GM18519 (cell line): ENCODE measurements at regions not wholly inside any gene's neighbourhood (a gene's known extent, or its start where the extent isn't known, plus 50 kb on each side); places are given as distances from the start of the nearest gene placed in this dataset.
"Not testable (repeated sequence)": the region's sequence is repeated elsewhere in the genome, so short reads cannot be mapped to it uniquely, and the experiment has no call there.

Experiments used
- ATAC-seq: cut with Tn5 transposase; IDR thresholded peaks from one replicate; pipeline ENCODE4 v1.9.1; 2021; ENCODE audit warnings: mild to moderate bottlenecking, moderate library complexity; ENCODE audit not compliant: unreplicated experiment, low FRiP score

- ATAC-seq, result no peak
These were observed 61.9 kb upstream of the ADGRL2 start for GRCh38 chr1:81738875-81739274.

- no peak for ATAC-seq
These were observed 67.3 kb upstream of the ADGRL2 start for GRCh38 chr1:81733480-81733879.

GRCh38 chr1:81731989-81732388 is 68.7 kb upstream of the ADGRL2 start:
- ATAC-seq, result no peak

- ATAC-seq, result no peak
These were observed 69.9 kb upstream of the ADGRL2 start for GRCh38 chr1:81730881-81731280.

DNA sequence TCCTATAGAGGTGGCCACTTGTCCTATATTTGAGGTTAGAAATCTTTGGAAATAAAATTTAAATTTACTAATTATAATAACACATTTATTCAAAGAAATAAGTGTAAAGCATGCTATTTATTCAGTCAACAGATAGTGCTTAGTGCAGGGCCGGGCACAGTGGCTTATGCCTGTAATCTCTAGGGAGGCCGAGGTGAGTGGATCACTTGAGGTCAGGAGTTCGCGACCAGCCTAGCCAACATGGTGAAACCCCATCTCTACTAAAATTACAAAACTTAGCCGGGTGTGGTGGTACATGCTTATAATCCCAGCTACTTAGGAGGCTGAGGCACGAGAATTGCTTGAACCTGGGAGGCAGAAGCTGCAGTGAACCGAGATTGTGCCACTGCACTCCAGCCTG is 70.4 kb upstream of the ADGRL2 start:
- ATAC-seq, result not testable (repeated sequence)

DNA sequence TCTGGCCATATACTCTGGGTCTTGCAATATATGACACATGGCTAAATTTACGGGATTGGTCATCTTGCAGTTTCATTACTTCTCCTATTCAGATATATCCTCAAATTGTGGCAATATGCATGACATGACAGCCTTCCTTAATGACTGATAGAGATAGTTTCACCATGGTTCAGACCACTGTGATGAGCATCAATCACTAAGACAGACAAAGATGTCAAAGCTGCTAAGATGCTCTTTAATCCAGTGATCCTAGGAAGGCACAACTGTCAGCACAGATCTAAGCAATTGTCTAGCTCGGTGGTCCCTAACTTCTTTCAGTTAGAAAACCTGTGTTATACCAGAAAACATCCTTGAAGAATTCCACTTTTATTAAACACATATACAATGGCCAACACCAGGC is 70.9 kb upstream of the ADGRL2 start:
- no peak for ATAC-seq

DNA sequence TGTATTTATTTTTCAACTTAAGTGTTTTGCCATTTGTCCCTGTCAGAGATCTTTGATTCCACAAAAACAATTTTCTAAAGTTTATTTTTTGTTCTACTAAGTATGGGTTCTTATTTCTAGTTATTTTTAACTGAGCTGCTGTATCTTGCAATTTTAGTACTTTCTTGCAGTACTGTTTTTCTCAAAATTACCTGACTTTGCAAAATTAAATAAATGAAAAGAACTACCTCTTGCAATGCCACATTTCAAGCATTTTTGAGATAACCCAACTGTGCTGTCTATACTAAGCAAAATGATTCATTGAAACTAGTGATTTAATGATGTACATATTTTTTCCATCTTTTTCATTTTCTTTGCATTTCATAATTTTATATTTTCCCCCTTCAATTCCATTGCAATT is 71.5 kb upstream of the ADGRL2 start:
- no peak for ATAC-seq

DNA sequence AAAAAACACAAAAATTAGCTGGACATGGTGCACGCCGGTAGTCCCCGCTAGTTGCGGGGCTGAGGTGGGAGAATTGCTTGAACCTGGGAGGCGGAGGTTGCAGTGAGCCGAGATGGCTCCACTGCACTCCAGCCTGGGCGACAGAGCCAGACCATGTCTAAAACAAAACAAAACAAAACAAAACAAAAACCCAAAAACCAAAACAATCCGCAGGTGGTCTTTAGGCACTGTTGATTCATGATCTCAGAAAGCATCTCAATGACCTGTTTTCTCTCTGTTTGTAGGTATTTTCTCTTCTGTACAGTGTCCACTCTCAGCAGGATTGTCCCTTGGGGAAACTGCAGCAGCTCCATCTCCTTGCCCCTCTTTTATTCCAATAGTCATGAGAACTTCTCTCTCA is 74.9 kb upstream of the ADGRL2 start:
- no peak for ATAC-seq

DNA sequence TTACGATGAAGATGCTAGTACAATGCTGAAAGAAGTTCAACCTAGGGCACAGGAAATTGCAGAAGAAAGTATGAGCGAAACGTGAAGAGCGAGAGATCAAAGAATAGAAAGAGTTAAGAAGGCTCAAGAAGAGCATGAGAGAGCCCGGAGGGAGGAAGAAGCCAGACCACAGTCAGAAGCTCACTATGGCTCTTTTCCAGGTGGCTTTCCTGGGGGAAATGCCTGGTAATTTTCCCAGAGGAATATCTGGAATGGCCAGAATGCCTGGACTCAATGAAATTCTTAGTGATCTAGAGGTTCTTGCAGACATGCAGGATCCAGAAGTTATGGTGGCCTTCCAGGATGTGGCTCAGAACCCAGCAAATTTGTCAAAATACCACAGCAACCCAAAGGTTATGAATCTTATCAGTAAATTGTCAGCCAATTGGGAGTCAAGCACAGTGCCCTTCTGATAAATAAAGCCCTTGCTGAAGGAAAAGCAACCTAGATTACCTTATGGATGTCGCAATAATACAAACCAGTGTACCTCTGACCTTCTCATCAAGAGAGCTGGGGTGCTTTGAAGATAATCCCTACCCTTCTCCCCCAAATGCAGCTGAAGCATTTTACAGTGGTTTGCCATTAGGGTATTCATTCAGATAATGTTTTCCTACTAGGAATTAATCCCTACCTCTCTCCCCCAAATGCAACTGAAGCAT is 78.0 kb upstream of the ADGRL2 start:
- not testable (repeated sequence) for ATAC-seq

- not testable (repeated sequence) for ATAC-seq
These were observed 80.5 kb upstream of the ADGRL2 start for GRCh38 chr1:81720256-81720655.

DNA sequence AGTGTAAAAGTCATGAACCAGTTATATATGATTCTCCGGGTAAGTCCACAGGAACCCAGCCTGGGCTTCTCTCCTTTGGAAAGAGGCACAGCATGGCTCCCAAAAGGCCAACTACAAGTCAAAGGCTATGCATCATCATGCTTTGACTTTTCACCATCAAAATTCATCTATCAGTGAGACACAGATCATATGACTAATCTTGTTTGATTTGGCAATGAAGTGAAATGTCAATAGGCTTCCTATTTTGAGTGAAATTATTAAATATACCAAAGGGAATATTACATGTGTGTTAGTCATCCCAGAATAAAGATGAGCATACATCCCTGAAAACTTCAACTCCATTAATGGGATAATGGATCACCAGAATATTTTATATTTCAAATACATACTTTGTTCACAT is 83.5 kb upstream of the ADGRL2 start:
- no peak for ATAC-seq

DNA sequence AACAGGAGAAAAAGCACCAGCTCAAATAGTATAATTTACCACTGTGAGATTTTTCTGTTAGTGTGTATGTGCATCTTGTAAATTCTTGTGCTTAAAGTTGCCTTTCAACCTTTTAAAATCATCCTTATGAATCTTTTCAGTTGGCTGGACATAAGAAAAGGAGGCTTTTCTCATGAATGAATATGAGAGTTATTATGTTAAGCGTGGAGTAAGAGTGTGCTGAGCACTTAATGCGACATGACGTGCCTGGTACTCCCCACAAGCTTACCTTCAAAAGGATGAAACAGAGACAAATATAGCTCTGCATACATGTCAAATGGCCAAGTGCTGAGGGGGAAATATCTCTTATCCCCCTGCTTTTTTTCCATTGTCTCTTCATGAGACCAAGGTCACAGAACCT is 85.3 kb upstream of the ADGRL2 start:
- no peak for ATAC-seq

DNA sequence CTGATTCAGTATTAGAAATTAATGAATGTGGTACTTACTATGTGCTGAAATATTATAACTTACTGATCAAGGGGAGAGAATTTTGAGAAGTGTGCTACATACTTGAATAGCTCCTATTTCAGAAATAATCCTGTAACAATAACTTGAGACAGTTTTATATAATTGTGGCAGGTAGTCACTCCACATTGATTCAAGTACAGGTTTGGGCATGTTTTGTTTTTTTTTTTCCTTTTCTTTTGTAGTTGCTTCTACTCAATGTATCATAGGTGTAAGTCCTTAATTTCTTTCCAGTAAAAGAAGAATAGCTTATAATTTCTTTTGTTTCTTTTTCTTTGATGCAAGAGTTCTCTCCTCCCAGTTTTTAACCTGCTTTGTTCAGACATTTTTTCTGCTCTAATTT is 86.1 kb upstream of the ADGRL2 start:
- ATAC-seq, result no peak

- ATAC-seq, result no peak
These were observed 88.3 kb upstream of the ADGRL2 start for GRCh38 chr1:81712425-81712824.

DNA sequence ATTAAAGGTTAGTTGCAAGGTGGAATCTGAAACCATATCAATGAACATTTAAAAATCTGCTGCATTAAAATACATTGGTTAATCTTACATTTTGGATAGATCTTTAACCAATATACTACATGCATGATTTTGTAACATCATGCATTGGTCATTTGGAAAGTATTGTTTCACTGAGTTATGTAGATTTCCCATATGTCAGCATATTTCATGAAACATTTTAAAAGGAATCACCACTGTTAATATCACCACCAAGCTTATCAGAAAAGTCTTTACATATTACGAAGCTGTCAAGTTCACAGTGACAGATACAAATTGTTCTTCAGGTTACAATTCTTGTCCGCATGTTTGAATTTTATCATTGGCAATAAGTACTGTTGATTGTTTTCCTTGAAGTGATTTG is 89.9 kb upstream of the ADGRL2 start:
- ATAC-seq, result no peak

- ATAC-seq, result no peak
These were observed 92.5 kb upstream of the ADGRL2 start for GRCh38 chr1:81708250-81708649.

DNA sequence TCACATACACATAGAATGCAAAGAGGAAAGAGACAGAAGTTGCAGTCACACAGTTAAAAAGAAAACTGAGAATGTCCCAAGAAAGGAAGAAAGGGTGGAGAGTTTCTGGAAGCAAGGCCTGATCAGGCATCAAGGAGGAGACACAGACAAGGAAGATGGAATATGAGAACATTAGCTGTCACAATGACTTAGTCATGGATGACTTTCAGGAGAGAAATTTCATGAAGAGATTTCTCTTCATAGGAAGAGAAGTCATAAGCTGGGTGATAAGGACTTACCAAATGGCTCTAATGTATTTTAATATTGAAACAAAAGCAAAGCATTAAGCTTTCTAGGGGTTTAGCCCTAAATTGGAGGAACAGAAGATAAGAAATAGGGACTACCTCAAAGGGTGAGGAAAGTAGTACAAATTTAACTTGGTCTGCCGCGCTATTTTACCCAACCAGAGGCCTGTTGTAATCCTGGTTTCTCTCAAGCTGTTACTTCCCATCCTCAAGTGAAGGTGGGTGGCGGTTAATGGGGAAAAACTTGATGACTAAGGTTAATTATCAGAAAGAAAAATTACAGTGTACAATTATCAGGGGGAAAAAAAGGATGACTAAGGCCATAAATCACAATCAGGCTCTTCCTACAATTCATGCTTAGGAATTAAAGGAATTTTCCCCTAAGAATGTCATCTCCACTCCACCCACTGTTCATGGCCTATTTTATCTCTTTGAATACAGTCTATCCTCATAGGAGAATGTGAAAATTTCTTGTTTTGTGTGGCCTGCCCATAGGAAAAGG is 93.9 kb upstream of the ADGRL2 start:
- ATAC-seq, result no peak

DNA sequence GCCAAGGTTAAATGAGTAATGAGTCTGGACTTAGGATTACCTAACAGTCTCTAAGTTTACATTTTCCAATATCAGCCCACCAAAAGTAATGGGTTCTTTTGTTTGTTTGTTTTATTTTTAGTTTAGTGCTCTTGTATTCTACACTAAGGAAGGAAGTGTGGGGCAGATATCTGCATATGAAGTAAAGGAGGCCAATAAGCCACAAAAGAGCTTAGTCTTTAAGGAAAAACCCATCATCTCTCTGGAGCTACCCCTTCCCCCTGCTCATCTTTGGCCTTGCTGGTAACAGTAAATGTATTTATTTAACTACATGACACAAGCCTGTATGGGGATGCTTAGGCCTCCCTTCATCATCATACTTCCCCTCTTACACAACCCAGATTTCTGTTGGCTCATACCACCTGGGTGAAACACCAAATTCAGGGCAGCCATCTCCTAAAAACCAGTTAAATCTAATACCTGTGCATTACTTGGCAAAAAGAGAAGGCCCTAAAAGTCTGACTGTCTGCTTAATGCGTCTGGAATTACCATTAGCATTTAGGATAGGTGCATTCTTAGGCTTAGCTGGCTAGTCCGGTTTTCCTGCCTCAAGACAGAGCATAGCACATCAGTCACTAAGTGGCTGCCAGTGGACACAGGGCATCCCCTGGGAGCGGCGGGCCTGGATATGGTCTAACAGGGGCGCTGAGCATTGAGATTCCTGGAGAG is 96.8 kb upstream of the ADGRL2 start:
- ATAC-seq, result no peak

DNA sequence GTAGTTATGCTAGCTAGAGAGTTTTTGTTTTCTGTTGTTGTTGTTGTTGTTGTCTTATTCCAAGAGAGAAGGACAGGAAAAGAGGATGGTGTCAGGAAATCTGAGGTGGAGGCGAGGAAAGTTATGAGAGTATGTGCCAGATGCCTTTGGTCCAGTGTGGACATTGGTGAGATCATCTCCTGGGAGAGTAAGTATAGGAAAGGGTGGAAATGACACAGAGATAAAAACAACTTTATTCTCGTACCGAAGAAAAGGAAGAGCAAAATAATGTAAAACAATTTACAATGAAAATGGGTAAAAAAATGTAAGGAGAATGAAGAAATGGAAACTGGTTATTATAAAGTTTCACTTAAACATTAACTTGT is 97.4 kb upstream of the ADGRL2 start:
- no peak for ATAC-seq

DNA sequence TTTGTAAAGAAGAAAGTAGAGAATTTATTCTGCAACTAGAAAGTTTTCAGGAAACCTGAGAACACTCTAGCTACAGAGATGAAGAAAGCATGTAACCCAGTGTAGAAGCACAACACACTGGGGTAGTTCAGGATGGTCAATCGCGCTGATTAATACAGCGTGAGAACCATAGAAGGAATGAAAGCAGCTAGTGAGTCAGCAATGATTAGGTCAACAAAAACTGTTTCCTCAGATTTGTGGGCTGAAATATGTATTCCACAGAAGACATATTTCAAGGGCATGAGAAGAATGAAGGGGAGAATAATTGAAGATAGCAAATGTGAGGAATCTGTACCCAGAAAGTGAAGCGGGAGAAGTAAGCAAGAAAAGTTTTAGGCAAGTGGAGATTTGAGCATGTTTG is 97.8 kb upstream of the ADGRL2 start:
- no peak for ATAC-seq

- no peak for ATAC-seq
These were observed 98.5 kb upstream of the ADGRL2 start for GRCh38 chr1:81702079-81702715.
